ENCODE measurements at regions not wholly inside any gene's neighbourhood (a gene's known extent, or its start where the extent isn't known, plus 50 kb on each side); places are given as distances from the start of the nearest gene placed in this dataset.

GRCh38 chr6:139433631-139434419 lies 59.4 kb upstream of the CITED2 start:
- Histone ChIP-seq H3K4me2 (ENCODE audit: low read depth, low read length, poor library complexity, severe bottlenecking) (no peak overlapping the region), H3K4me1 (ENCODE audit: low read length) (peaks cover 12% of the 10 kb centered on the region), H4K20me1 (ENCODE audit: insufficient read depth, low read depth, low read length) (no peaks in the 10 kb centered on the region), H3K79me2 (ENCODE audit: low read length) (no peaks in the 10 kb centered on the region), H3K36me3 (ENCODE audit: insufficient read depth, low read length) (no peaks in the 10 kb centered on the region), H3K9ac (ENCODE audit: low read length) (no peak overlapping the region), H3K9me3 (ENCODE audit: low read length) (no peaks in the 10 kb centered on the region), H3K27me3 (ENCODE audit: low read length) (no peaks in the 10 kb centered on the region), H3K27ac (ENCODE audit: low read length) (no peak overlapping the region), H2AFZ (ENCODE audit: low read length) (peak overlapping the region; percentile 77), H3K9me2 (replicated peaks; ENCODE audit: insufficient read depth, low read length) (no peaks in the 10 kb centered on the region), H3K4me3 (ENCODE audit: low read length) (no peak overlapping the region)
- peak; percentile 54 for DNase-seq

DNA sequence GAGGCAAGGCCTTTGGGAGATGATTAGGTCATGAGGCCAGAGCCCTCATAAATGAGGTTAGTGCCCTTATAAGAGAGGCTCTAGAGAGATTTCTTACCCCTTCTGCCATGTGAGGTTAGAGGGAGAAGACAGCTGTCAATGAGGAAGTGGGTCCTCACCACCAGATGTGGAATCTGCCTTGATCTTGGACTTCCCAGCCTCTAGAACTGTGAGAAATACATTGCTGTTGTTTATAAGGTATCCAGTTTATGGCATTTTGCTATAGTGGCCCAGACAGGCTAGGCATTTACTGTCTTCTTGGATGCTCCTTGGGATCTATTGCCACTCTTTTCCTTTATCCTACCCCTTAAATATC lies 57.1 kb upstream of the CITED2 start:
- no peaks in the 10 kb centered on the region for H3K36me3 ChIP-seq (ENCODE audit: insufficient read depth, low read length)
- H3K9me2 ChIP-seq (replicated peaks; ENCODE audit: insufficient read depth, low read length), result no peaks in the 10 kb centered on the region
- H3K4me2 ChIP-seq (ENCODE audit: low read depth, low read length, poor library complexity, severe bottlenecking), result no peak overlapping the region
- no peak for DNase-seq
- no peaks in the 10 kb centered on the region for H3K9me3 ChIP-seq (ENCODE audit: low read length)
- H3K27ac ChIP-seq (ENCODE audit: low read length), result no peak overlapping the region
- H3K27me3 ChIP-seq (ENCODE audit: low read length), result no peaks in the 10 kb centered on the region
- H2AFZ ChIP-seq (ENCODE audit: low read length), result no peak overlapping the region
- H4K20me1 ChIP-seq (ENCODE audit: insufficient read depth, low read depth, low read length), result no peaks in the 10 kb centered on the region
- no peak overlapping the region for H3K4me3 ChIP-seq (ENCODE audit: low read length)
- H3K4me1 ChIP-seq (ENCODE audit: low read length), result peaks cover 12% of the 10 kb centered on the region
- H3K9ac ChIP-seq (ENCODE audit: low read length), result no peak overlapping the region
- no peaks in the 10 kb centered on the region for H3K79me2 ChIP-seq (ENCODE audit: low read length)

DNA sequence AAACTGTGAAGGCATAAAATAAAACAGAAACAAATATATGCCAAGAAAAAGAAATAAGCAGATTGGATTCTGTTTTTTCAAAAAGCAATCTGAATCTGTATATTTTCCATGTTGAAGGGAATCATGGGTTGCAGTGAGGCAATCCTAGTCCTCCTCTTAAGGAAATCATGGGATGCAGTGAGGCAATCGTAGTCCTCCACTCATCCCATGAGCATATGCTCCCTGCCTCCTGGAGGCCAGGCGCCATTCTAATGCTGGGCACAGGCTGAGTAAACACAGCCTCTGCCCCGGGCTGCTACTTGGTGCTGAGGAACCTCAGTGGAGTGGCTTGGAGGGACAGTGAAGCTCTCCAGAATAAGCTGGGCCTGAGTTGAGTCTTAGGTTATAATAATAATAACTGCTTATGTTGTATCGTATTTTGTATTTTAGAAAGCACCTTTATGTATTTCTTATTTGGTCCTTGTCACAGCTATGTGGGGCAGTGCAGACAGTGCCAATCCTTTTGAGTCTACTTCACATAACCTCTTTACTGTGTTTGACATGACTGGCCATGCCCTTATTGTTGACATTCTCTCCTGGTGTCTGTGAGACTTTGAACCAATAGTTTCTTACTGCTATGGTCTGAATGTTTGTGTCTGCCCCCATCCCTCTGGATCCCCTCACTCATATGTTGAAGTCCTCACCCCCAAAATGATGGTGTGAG lies 56.6 kb upstream of the CITED2 start:
- no peaks in the 10 kb centered on the region for H3K27me3 ChIP-seq (ENCODE audit: low read length)
- no peak overlapping the region for H3K4me3 ChIP-seq (ENCODE audit: low read length)
- no peak for DNase-seq
- H3K79me2 ChIP-seq (ENCODE audit: low read length), result no peaks in the 10 kb centered on the region
- H3K36me3 ChIP-seq (ENCODE audit: insufficient read depth, low read length), result no peaks in the 10 kb centered on the region
- H3K9me2 ChIP-seq (replicated peaks; ENCODE audit: insufficient read depth, low read length), result no peaks in the 10 kb centered on the region
- H4K20me1 ChIP-seq (ENCODE audit: insufficient read depth, low read depth, low read length), result no peaks in the 10 kb centered on the region
- peaks cover 12% of the 10 kb centered on the region for H3K4me1 ChIP-seq (ENCODE audit: low read length)
- no peak overlapping the region for H2AFZ ChIP-seq (ENCODE audit: low read length)
- H3K9ac ChIP-seq (ENCODE audit: low read length), result no peak overlapping the region
- no peaks in the 10 kb centered on the region for H3K9me3 ChIP-seq (ENCODE audit: low read length)
- H3K27ac ChIP-seq (ENCODE audit: low read length), result no peak overlapping the region
- no peak overlapping the region for H3K4me2 ChIP-seq (ENCODE audit: low read depth, low read length, poor library complexity, severe bottlenecking)

DNA sequence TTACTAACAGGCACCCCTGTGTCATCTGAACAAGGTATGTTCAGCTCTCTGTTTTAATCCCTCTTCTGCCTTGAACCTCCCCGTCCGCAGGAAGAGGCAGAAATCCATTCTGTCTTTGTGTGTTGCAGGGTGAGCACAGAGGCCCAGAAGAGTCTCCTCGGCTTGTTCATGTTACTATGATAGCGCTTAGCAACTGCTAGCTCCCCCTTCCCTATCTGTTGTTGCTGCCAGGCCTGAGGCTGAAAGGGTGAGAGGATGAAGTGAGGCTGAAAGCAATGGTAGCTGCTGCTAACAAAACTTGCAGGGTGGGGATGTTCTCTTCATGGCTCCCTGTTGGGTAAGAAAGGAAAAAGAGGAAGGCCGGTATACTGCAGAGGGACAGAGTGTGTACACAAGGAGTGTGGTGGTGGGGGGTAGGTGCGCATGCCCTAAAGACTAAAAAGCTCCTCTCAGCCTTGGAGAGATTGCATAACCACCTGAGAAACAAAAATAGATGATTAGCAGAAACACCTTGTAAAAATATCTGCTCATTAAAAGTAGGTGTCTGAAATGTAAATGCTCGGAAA lies 55.2 kb upstream of the CITED2 start:
- no peak overlapping the region for H3K27ac ChIP-seq (ENCODE audit: low read length)
- no peaks in the 10 kb centered on the region for H3K36me3 ChIP-seq (ENCODE audit: insufficient read depth, low read length)
- no peaks in the 10 kb centered on the region for H3K79me2 ChIP-seq (ENCODE audit: low read length)
- no peak overlapping the region for H3K4me3 ChIP-seq (ENCODE audit: low read length)
- H3K4me1 ChIP-seq (ENCODE audit: low read length), result peaks cover 12% of the 10 kb centered on the region
- DNase-seq, result no peak
- H3K9me2 ChIP-seq (replicated peaks; ENCODE audit: insufficient read depth, low read length), result no peaks in the 10 kb centered on the region
- H3K9me3 ChIP-seq (ENCODE audit: low read length), result no peaks in the 10 kb centered on the region
- H4K20me1 ChIP-seq (ENCODE audit: insufficient read depth, low read depth, low read length), result no peaks in the 10 kb centered on the region
- no peaks in the 10 kb centered on the region for H3K27me3 ChIP-seq (ENCODE audit: low read length)
- H3K9ac ChIP-seq (ENCODE audit: low read length), result no peak overlapping the region
- no peak overlapping the region for H2AFZ ChIP-seq (ENCODE audit: low read length)
- H3K4me2 ChIP-seq (ENCODE audit: low read depth, low read length, poor library complexity, severe bottlenecking), result no peak overlapping the region

GRCh38 chr6:139427199-139427598 lies 52.8 kb upstream of the CITED2 start:
- Histone ChIP-seq H3K4me3 (ENCODE audit: low read length) (no peak overlapping the region), H3K36me3 (ENCODE audit: insufficient read depth, low read length) (no peaks in the 10 kb centered on the region), H3K9me3 (ENCODE audit: low read length) (no peaks in the 10 kb centered on the region), H2AFZ (ENCODE audit: low read length) (no peak overlapping the region), H3K4me2 (ENCODE audit: low read depth, low read length, poor library complexity, severe bottlenecking) (no peak overlapping the region), H3K27ac (ENCODE audit: low read length) (no peak overlapping the region), H3K9me2 (replicated peaks; ENCODE audit: insufficient read depth, low read length) (no peaks in the 10 kb centered on the region), H4K20me1 (ENCODE audit: insufficient read depth, low read depth, low read length) (no peaks in the 10 kb centered on the region), H3K27me3 (ENCODE audit: low read length) (no peaks in the 10 kb centered on the region), H3K4me1 (ENCODE audit: low read length) (no peaks in the 10 kb centered on the region), H3K9ac (ENCODE audit: low read length) (no peak overlapping the region), H3K79me2 (ENCODE audit: low read length) (no peaks in the 10 kb centered on the region)
- DNase-seq, result no peak

DNA sequence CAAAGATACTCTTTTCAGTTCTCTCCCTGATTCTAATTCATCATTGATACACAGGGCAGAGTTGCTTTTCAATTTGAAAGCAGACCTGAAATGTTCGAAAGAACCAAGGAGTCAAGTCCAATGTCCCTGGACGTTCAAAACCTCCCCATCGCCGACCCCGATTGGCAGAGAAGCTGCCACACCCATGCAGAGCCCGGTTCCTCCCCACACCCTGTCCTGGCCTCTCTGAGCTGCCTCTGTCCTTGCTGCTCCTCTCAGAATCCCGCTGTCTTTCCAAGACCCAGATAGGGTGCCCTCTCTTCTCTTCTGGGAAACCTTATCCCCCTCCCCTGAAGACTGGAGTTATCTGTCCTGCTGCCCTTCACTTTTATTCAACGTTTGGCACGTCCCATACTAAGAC lies 52.3 kb upstream of the CITED2 start:
- Histone ChIP-seq H3K4me1 (ENCODE audit: low read length) (no peaks in the 10 kb centered on the region), H3K79me2 (ENCODE audit: low read length) (no peaks in the 10 kb centered on the region), H3K27me3 (ENCODE audit: low read length) (no peaks in the 10 kb centered on the region), H3K4me3 (ENCODE audit: low read length) (no peak overlapping the region), H2AFZ (ENCODE audit: low read length) (no peak overlapping the region), H3K9ac (ENCODE audit: low read length) (no peak overlapping the region), H4K20me1 (ENCODE audit: insufficient read depth, low read depth, low read length) (no peaks in the 10 kb centered on the region), H3K36me3 (ENCODE audit: insufficient read depth, low read length) (no peaks in the 10 kb centered on the region; the same call in 1 of the 2 replicates), H3K9me3 (ENCODE audit: low read length) (no peaks in the 10 kb centered on the region), H3K4me2 (ENCODE audit: low read depth, low read length, poor library complexity, severe bottlenecking) (no peak overlapping the region), H3K9me2 (replicated peaks; ENCODE audit: insufficient read depth, low read length) (no peaks in the 10 kb centered on the region), H3K27ac (ENCODE audit: low read length) (no peak overlapping the region)
- DNase-seq, result no peak

DNA sequence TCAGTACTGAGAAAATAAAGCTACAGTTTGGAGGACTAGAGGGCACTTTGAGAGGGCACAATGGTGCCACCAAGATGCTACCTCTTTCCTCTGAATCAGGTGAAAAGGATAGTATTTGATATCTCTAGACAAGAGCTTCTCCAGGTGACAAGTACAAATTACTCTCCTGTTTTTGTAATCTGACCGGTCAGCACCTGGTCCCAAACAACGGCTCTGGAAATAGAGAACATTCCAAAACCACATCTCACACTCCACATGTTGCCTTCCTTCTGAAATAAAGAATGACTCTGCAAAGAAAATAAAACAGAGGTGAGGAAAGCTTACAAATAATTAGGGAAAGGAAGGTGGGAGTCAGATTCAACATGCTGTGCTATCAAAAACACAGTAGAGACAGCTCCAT lies 51.3 kb upstream of the CITED2 start:
- no peaks in the 10 kb centered on the region for H3K9me3 ChIP-seq (ENCODE audit: low read length)
- no peaks in the 10 kb centered on the region for H4K20me1 ChIP-seq (ENCODE audit: insufficient read depth, low read depth, low read length)
- no peak overlapping the region for H3K4me2 ChIP-seq (ENCODE audit: low read depth, low read length, poor library complexity, severe bottlenecking)
- no peak overlapping the region for H3K27ac ChIP-seq (ENCODE audit: low read length)
- no peaks in the 10 kb centered on the region for H3K27me3 ChIP-seq (ENCODE audit: low read length)
- no peak overlapping the region for H3K9ac ChIP-seq (ENCODE audit: low read length)
- no peaks in the 10 kb centered on the region for H3K79me2 ChIP-seq (ENCODE audit: low read length)
- H2AFZ ChIP-seq (ENCODE audit: low read length), result no peak overlapping the region
- DNase-seq, result no peak
- H3K4me3 ChIP-seq (ENCODE audit: low read length), result no peak overlapping the region
- H3K4me1 ChIP-seq (ENCODE audit: low read length), result no peaks in the 10 kb centered on the region
- no peaks in the 10 kb centered on the region; the same call in 1 of the 2 replicates for H3K36me3 ChIP-seq (ENCODE audit: insufficient read depth, low read length)
- H3K9me2 ChIP-seq (replicated peaks; ENCODE audit: insufficient read depth, low read length), result no peaks in the 10 kb centered on the region

DNA sequence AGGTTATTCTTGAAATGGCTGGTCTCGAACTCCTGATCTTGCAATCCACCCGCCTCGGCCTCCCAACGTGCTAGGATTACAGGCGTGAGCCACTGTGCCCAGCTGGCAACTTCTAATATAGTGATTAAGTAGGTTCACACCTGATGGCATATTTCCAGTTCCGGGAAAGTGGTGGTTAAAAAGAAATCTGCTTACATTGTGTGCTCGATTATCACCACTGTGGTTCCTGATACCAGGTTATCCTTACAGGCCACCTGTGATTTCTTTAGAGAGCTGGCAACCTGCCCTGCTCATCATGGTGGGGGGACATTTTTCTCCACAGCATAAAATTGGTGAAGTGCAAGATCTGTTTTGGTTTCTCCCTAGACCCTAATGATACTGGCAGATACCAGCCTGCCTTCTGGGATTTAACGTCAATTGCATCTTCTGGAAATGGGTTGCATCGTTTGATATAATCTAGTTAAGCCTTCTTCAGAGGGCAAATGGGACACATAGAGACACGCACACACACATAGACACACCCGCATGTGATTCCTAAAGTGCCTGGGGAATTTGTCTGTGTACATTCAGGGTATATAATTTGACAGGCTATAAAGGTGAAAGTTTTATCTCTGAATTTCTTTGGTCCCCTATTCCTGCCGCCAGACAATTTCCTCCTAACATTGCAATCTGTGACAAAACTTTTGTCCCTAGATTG lies 49.7 kb upstream of the CITED2 start:
- Histone ChIP-seq H2AFZ (ENCODE audit: low read length) (no peak overlapping the region), H3K4me2 (ENCODE audit: low read depth, low read length, poor library complexity, severe bottlenecking) (no peak overlapping the region)

More for the DNA sequence above, 49.7 kb upstream of the CITED2 start:
- H3K4me3 ChIP-seq (ENCODE audit: low read length), result no peak overlapping the region
- no peaks in the 10 kb centered on the region for H3K79me2 ChIP-seq (ENCODE audit: low read length)
- no peaks in the 10 kb centered on the region for H4K20me1 ChIP-seq (ENCODE audit: insufficient read depth, low read depth, low read length)
- no peak for DNase-seq
- H3K9me3 ChIP-seq (ENCODE audit: low read length), result no peaks in the 10 kb centered on the region
- no peaks in the 10 kb centered on the region; the same call in 1 of the 2 replicates for H3K36me3 ChIP-seq (ENCODE audit: insufficient read depth, low read length)
- H3K27me3 ChIP-seq (ENCODE audit: low read length), result no peaks in the 10 kb centered on the region
- no peaks in the 10 kb centered on the region for H3K9me2 ChIP-seq (replicated peaks; ENCODE audit: insufficient read depth, low read length)
- H3K27ac ChIP-seq (ENCODE audit: low read length), result no peak overlapping the region
- H3K9ac ChIP-seq (ENCODE audit: low read length), result no peak overlapping the region
- H3K4me1 ChIP-seq (ENCODE audit: low read length), result no peaks in the 10 kb centered on the region

Data from Karpas-422 (cell line).